HG03378 (cell line): ENCODE measurements at regions not wholly inside any gene's neighbourhood (a gene's known extent, or its start where the extent isn't known, plus 50 kb on each side); places are given as distances from the start of the nearest gene placed in this dataset.
"Not testable (repeated sequence)": the region's sequence is repeated elsewhere in the genome, so short reads cannot be mapped to it uniquely, and the experiment has no call there.

Experiments used
- ATAC-seq: cut with Tn5 transposase; IDR thresholded peaks from one replicate; pipeline ENCODE4 v1.9.1; 2021; ENCODE audit warnings: mild to moderate bottlenecking, moderate library complexity; ENCODE audit not compliant: unreplicated experiment

DNA sequence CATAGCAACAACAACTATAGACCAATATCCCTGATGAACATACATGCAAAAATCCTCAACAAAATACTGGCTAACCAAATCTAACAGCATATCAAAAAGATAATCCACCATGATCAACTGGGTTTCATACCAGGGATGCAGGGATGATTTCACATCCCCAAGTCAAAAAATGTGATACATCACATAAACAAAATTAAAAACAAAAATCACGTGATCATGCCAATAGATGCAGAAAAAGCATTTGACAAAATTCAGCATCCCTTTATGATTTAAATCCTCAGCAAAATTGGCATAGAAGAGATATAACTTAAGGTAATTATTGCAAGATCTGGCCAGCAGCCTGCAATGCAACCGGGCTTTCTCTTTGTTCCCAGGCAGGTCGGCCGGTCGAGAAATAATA, 735.1 kb upstream of the SGO1 start:
- not testable (repeated sequence) for ATAC-seq

DNA sequence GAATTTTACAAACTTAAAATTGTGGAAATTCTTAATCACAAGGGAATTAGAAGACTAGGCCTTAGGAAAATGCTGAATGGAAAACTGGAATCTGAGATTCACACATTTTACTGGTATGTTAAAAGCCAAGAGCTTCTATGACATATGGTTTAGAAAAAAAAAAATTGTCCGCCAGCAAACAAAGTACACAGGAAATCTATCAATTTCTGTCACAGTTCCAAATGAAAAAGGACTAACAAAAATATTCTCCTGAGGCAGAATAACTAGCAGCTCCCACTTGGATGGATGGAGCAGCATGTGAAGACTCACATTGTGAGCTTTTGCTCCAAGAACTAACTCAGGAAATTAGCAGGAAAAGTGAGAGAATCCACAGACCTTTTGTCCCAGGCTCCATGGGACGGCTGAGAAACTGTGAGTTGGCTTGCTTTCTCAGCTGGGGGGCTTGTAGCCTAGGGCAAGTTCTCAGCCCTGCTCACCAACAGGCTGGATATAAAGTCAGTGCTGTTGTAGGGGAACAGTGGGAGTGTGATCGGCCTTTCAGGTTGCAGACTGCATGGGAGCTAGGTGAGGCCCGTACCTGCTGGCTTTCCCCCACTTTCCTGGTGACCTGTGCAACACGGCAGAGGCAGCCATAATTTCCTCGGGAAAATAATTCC, 731.1 kb upstream of the SGO1 start:
- ATAC-seq, result no peak

DNA sequence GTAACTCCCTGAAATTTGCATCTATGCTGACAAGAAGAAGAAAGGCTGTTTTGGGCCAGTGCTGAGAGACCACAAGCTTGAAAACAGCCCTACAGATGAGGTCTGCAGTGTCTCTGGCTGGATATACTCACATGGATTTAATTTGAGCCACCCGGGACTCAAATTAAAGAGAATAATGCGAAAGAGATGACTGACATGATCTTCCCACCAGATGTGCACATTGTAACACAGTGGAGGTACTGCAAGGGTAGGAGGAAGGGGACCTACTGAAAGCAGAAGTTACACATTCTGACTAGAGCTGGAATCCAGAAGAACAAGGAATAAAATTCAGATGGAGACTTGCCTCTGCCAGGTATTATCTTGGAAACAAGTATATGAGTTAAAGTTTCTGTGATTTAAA, 728.3 kb upstream of the SGO1 start:
- ATAC-seq, result no peak

DNA sequence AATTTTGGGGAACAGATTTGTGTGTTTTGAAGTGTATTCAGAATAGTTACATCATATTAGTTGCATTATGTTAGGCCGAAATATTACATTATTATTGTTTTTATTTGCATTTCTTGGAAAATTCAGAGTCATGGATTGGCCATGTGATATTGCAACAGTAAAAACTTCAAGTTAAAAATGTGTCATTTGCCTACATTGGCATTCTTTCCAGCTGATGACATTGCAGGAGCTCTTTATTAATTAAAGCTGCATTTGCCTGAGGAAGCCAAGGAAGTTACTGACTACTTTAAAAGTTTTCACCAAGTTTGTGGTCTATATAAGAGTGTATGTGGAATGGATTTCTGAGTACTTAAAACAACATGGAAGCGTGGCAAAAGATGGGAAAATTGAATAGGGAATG, 726.4 kb upstream of the SGO1 start:
- ATAC-seq, result no peak

DNA sequence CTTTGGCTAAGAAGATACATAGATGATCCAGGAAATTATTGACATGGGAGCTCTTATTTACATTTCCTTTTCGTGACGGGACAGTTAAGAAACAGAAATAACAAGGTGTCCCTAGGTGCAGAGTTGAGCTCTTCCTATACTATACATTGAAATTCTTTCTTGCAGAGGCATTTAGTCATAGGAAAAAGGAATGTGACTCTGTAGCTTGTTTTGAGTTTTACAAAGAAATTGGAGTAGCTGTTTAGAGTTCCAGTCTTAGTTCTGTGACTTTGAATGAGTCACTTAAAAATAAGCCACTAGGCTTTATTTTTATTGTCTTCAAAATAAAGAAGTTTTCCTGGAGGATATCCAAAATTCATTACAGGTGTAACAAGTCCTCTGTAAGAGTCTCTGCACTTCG, 723.5 kb upstream of the SGO1 start:
- no peak for ATAC-seq

DNA sequence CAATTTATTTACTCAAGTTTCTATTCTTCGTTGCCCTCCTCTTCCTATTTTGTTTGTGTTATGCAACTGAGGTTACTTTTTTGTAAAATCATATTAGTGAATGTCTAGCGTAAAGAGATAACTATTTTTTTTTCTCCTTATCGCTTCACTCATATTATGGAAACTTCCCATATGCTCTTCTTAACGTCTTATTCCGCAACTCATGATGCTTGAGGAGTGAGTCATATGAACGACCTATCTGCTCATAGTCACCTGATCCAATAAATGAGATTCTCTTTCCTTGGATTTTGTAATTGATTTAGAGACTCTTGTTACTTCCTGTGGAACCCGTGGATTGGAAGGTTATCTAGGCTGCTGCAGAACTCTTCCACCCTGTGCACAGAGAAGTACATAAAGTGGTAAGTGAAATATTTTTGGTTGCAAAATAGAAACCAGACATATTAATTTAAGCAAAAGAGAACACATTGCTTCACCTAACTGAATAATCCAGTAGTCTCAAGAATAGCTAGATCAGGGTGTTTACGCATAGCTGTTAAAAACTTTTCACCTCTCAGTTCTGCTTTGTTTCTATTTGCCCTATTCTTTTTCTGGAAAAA, 719.3 kb upstream of the SGO1 start:
- ATAC-seq, result no peak

DNA sequence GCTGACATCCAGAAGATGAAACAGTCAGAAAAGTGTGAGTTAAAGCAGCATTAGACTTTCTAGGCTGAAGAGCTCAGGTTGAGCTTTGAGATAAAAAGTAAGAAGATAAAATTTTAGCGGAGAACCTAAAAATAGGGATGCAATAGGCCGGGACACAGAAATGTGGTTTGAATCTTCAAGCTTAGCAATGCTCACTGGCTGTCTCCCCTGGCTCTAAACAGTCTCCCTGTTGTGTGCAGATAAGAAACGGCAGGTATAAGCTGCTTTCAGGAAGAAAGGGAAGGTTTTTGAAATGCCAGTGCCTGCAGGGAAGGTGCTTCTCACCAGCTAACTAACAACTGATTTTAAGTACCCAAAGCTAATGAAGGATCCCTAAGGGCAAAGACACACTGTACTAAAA, 718.7 kb upstream of the SGO1 start:
- ATAC-seq, result no peak

DNA sequence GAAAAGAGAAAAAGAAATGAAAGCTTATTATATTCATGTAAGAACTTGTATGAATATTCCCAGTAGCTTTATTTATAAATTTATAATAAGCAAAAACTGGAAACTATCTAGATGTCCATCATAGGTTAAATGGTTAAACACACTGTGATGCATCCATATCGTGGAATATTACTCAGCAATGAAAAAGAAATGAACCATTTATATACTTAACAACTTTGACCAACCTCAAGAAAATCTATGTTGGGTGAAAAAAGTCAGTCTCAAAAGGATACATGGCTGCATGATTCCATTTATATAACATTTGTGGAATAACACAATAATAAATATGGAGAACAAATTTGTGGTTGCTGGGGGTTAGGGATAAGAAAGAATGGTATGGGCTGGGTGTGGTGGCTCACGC, 713.0 kb upstream of the SGO1 start:
- ATAC-seq, result no peak

DNA sequence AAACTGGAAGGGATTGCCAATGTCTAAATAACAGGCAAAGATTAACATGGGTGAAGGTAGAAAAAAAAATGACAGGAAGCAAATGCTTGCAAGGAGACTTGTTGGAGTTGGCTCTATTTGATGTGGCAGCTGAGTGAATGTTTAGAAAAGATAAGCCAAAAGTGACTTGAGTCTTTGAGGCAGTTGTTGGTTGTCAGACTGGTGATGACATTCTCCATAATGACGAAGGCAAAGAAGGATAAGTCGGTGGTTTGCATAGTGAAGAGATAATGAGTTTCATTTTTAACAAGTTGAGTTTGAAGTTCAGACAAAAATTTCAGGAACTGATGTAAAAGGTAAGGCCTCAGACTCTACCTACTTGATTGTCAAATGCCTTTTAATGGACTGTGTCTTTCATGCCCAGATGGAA, 704.1 kb upstream of the SGO1 start:
- ATAC-seq, result no peak

DNA sequence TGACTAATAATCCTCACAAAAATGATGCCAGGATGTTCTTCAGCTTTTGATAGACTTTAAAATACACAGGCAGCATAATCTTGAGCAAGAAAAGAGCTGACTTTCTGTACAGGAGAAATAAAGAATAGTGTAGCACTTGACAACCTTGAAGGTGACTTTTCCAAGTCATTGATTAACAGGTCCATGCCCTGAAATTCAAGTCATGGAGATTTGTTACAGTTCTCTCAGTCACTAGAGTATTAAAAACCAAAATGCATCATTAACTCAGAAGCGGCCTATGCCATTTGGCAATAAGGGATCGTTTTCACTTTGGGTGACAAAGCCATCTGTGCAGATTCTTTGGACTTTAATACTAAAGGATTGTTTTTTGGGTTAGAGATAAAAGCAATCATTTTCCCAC, 692.7 kb upstream of the SGO1 start:
- ATAC-seq, result no peak

DNA sequence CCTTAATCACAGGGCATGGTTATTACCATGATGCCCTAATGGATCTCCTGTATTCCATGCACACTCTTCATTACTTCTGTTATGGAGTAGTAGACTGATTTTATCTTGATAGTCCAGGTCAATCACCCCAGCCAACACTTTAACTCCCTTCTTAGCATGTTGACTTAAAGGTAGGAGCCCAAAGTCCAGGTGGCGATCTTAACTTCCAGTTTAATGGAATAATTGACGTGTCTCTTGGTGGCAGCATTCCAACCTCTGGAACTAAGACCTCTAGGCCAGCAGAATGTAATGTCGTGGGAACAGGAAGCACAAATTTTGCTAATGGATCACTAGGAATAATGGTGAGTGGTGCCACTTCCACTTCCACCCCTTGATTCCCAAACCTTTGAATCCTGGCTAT, 687.2 kb upstream of the SGO1 start:
- ATAC-seq, result no peak

DNA sequence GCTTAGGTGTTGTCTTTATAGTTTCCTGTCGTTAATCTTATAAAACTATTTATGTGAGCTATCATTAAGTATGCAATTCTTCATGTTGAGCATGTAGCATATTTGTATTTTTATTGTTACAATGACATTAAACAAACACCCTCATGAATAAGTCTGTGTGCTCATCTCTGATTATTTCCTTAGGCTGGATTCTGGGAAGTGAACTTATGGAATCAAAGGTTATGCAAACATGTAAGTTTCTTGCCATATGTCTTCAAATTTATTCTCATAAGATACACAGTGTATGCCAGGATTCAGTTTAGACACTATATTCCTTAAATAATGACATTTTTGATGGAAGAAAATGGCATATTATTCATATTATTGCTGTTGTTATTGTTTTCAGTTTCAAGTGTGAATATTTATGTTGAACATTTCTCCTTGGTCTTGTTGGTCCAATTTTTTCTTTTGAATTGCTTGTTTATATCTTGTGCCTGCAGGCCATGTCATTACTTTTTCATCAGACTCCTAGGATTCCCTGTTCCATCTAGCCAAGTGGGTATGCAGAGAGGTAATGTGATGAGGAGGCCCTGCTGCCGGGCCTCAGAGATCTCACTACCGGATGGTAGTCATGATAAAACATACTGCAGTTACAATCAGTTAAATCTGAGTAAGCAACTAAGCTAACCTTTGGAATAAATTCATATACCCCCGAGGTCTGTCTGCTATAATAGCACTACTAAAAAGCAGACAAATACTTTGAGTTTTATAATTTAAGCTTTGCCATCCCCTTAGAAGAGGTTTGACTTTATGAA, 684.3 kb upstream of the SGO1 start:
- no peak for ATAC-seq

DNA sequence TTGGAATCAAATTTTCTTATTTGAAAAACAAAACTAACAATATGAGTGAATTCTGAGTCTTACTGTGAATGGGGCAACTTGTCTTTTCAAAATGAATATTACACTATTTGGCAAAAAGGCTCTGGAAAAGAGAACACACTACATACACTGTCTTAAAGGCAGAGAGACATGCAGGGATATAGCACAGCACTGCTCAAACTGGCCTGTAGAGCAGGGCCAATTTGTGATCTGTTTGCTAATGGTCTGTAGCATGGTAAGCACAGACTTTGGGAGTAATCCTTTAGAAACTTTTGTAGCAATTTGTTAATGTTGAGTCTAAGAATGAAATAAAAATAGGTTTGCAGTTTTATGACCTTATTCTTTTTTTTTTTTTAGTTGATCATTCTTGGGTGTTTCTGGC, 679.8 kb upstream of the SGO1 start:
- ATAC-seq, result no peak

DNA sequence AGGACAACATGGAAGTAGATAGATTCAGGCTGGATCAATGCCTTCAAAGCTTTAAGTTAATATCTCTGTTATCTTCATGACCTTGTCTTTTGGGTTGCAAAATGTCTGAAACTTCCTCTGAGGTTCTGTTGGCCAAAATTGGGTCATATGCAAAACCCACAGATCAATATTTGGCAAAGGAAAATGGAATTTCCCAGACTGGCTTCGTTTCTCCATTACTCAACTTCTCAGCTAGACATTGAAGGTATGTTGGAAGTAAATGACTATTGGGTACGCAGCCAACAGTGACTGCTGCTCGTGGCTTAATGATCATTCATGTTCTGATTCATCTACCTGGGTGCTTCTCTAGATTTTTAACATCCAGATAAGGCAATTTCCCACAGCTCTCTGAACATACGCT, 675.4 kb upstream of the SGO1 start:
- no peak for ATAC-seq

DNA sequence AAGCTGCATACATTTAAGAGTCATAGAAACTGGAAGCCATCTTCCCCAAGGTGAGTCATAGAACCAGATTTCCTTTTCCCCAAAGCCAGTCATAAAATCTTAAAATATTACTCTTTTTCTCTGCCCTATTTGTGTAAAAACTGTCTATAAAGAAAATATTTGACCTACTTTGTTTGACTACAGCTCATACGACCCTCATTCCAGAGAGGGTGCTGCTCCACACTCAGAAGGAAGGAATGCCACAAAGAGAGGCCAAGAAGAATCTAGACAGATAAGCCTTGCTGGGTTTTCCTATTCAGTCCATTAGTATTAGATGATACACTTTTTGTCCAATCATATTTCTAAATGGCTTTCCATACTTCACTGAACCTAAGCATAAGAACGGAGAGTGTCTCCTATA, 671.6 kb upstream of the SGO1 start:
- no peak for ATAC-seq

DNA sequence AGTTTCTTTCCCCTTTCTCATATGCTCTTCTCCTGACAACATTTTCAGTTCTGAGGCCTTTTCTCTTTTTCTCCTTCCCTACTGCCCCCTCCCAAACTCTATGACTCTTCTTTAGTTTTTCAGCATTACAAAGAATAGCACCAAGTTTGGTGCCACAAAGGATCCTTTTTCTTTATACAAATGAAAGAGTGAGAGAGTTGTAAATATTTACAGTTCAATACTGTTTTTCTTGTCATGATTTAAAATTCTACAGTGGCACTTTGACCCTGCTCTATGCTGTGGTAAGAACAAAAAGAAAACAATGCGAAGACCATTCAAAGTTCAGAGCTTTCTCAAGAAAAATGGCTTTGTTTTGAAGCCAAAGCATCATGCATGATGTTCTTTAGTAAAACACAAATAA, 667.9 kb upstream of the SGO1 start:
- no peak for ATAC-seq

DNA sequence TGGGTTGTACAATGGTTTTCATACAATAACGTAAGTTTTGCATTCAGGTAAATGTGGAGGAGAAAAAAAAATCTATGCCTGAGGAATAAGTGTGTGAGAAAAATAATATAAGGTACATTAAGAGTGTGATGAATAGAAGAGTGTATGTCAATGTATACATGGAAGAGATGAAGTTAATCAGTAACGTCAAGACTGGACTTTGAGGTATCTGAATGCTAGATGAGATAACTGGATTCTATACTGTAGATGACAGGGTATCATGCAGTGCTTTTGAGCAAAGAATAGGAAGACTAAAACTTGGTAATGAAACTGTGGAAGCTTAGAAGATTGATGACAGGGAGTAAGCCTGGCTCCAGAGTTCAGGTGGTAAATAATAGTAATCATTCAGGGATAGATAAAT, 666.7 kb upstream of the SGO1 start:
- no peak for ATAC-seq

DNA sequence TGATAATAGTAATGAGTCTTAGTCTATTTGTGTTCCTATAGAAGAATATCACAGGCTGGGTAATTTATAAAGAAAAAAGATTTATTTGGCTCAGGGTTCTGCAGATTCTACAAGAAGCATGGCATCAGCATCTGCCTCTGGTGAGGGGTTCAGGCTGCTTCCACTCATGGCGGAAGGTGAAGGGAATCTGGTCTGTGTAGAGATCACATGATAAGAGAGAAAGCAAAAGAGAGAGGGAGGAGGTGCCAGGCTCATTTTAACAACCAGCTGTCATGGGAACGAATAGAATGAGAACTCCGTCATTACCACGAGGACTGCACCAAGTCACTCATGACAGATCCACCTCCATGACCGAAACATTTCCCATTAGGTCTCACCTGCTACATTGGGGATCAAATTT, 664.0 kb upstream of the SGO1 start:
- ATAC-seq, result no peak

DNA sequence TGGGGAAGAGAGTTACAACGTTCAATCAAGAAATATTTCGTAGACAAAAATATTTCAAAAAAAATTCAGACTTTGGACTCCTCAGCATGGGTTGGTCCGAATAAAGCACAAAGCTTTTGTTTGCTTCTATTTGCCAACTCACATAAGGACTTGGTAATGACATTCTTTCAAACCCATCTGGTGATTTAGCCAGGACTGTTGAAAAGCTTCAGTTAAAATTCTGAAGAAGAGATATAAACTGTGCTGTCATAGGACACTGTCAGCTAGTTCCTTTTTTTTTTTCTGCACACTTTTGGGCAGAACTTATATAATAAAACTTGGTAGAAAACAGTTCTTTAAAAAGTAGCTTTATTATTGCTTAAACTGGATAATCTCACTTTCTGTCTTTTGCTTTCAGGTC, 660.8 kb upstream of the SGO1 start:
- ATAC-seq, result no peak

DNA sequence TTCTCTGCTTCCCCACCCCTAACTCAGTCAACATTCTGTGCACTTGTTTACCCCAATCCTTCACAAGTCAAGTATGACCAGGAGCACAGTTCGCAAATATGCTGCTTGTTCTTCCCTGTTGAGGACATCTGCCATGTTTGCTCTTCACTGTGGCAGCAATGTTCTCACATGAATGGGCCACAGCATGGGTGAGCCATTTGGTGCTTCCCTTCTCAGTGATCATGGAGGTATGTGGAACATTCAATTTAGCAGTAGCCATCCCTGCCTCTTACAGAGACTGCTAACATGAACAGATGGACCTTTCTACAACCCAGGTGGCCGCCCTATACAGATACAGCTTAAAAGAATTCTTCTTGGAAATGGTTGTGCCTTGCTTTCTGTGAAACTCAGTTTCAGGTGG, 660.1 kb upstream of the SGO1 start:
- ATAC-seq, result no peak

DNA sequence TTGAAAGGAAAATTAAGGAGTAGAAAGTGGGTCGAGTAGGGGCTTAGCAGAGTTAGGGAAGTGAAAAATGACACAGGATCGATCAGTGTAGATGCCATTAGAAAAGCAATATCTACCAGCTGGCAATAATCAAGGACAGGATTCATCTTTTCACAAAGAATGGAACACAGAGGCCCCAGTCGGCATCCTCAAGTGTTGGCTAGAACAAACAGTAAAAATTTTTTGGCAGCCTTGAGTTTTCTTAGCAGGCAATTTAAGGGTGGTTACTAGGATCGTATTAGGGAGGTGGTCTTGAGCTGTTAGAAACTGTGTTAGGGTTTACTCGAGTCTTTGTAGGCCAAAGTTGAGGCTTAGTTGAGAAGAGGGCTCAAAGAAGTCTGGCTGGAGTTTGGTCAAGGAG, 658.8 kb upstream of the SGO1 start:
- ATAC-seq, result no peak
